ENCODE measurements at regions not wholly inside any gene's neighbourhood (a gene's known extent, or its start where the extent isn't known, plus 50 kb on each side); places are given as distances from the start of the nearest gene placed in this dataset.

DNA sequence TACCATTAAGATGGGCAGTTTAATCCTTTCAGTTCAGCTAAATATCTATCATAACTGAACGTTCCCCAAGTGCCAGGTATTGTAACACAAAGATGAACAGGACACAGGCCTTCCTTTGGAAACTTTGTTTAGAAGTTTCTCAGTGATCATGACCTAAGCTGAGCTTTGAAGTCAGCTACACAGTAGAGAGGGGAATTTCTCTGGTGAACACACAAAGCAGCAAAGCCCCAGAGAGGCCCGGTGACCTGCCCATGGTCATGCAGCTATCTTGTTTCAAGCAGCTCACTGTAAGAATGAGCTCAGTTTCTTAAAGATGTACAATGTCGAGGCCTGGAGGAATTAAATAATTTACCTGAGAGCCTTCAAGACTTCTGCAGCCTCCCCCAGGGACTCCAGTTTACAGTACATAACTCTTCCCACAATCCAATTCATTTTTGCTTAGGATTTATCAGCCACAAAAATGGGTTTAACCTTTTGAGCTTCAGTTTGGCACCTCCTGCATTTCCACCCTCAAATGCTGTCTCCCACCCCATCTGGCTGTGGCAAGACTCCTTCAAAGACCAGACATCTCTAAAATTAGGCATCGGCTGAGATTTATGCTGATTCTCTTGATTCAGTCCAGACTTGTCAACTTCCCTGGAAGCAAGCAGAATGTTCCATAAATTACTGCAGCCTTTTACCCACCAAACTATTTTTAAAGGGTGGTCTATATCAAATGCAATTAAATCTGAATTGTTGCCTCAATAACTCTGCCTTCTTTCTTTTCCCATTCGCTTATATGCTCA is 325.6 kb downstream of the TXNL1 start:
- H3K27ac ChIP-seq (ENCODE audit: extremely low read depth, low read depth, low read length) = no peak overlapping the region
- no peak for DNase-seq (ENCODE audit: extremely low read depth in 1 of 4, low spot score in 3 of 4)
- no peak overlapping the region for H3K9ac ChIP-seq (ENCODE audit: insufficient read depth in 1 of 2, low read depth in 2 of 2, low read length in 2 of 2)
- H3K27me3 ChIP-seq (ENCODE audit: control insufficient read depth in 2 of 2, insufficient read depth in 2 of 2, low read length in 2 of 2) = no peaks in the 10 kb centered on the region
- TF ChIP-seq SREBF1 (IDR thresholded peaks at IDR 0.05; ENCODE audit: borderline replicate concordance, low read depth, low read length) (no peak), CHD4 (IDR thresholded peaks at IDR 0.05; ENCODE audit: insufficient read depth, insufficient replicate concordance, low read depth, low read length, poor library complexity, severe bottlenecking) (no peak), MED1 (CRISPR knock-in tag; IDR thresholded peaks at IDR 0.05; ENCODE audit: borderline replicate concordance) (no peak), TAF15 (IDR thresholded peaks at IDR 0.05; ENCODE audit: low read depth, low read length) (no peak)
- TF ChIP-seq, protein P1, sequence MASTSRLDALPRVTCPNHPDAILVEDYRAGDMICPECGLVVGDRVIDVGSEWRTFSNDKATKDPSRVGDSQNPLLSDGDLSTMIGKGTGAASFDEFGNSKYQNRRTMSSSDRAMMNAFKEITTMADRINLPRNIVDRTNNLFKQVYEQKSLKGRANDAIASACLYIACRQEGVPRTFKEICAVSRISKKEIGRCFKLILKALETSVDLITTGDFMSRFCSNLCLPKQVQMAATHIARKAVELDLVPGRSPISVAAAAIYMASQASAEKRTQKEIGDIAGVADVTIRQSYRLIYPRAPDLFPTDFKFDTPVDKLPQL (IDR thresholded peaks at IDR 0.05; ENCODE audit: extremely low read depth, insufficient read length) = no peak
- no peak for FAIRE-seq
- H3K4me1 ChIP-seq (replicated peaks in 1 of 2; ENCODE audit: control insufficient read depth in 2 of 2, insufficient read depth in 2 of 2, low read length in 2 of 2) = no peaks in the 10 kb centered on the region
- POLR2A ChIA-PET = no interaction called here
- H3K79me2 ChIP-seq (ENCODE audit: control insufficient read depth, insufficient read depth, low read length) = no peaks in the 10 kb centered on the region
- CTCF ChIA-PET (ENCODE audit: low intra/inter-chr PET ratio) = no interaction called here
- H3K36me3 ChIP-seq (ENCODE audit: control insufficient read depth, insufficient read depth, low read length) = no peaks in the 10 kb centered on the region
- H3K9me1 ChIP-seq (ENCODE audit: control insufficient read depth, insufficient read depth, low read length) = no peaks in the 10 kb centered on the region
- no peaks in the 10 kb centered on the region; the same call in 1 of the 2 replicates for H3K9me3 ChIP-seq (replicated peaks; ENCODE audit: control insufficient read depth, insufficient read depth, low read depth, low read length)
- ATAC-seq = no peak
- 0% methylated on average over 5 of the region's 5 CpGs for WGBS (ENCODE audit: insufficient coverage, low coverage, missing lambda C conversion rate)
- in situ Hi-C loops (cut with MboI) = no loop called here
- no TSS peak for BruUV-seq (replicated peaks)
- H3K4me2 ChIP-seq (ENCODE audit: insufficient read depth, low read length) = no peak overlapping the region
- H2AFZ ChIP-seq (ENCODE audit: low read depth, low read length) = no peak overlapping the region
- no peaks in the 10 kb centered on the region for H4K20me1 ChIP-seq (replicated peaks; ENCODE audit: control insufficient read depth, insufficient read depth, low read length)
- intact Hi-C loops (cut with micrococcal nuclease) = no loop called here
- H3K4me3 ChIP-seq = no peak overlapping the region
